SU-DHL-6 (cell line): ENCODE measurements at regions not wholly inside any gene's neighbourhood (a gene's known extent, or its start where the extent isn't known, plus 50 kb on each side); places are given as distances from the start of the nearest gene placed in this dataset.

Experiments
- CTCF ChIP-seq: fragments of 200-600 bp; sonication (generic); IDR thresholded peaks from one replicate; pipeline ENCODE4 v1.5.1; 2017; ENCODE audit warnings: antibody characterized with exemption, mild to moderate bottlenecking, low read length, moderate library complexity; ENCODE audit not compliant: insufficient read depth, poor library complexity, severe bottlenecking
- EZH2phosphoT487 ChIP-seq: fragments of 200-600 bp; sonication (generic), shearing (Covaris generic); conservative IDR thresholded peaks from 2 replicates; pipeline ENCODE4 v1.6.1; 2018; ENCODE audit warnings: mild to moderate bottlenecking, antibody characterized with exemption, low read length, moderate library complexity, mixed read lengths

GRCh38 chr3:7962301-7962700 lies 539.3 kb upstream of the LMCD1 start:
- TF ChIP-seq CTCF (no peak), EZH2phosphoT487 (no peak)
